ENCODE measurements at regions not wholly inside any gene's neighbourhood (a gene's known extent, or its start where the extent isn't known, plus 50 kb on each side); places are given as distances from the start of the nearest gene placed in this dataset.

DNA sequence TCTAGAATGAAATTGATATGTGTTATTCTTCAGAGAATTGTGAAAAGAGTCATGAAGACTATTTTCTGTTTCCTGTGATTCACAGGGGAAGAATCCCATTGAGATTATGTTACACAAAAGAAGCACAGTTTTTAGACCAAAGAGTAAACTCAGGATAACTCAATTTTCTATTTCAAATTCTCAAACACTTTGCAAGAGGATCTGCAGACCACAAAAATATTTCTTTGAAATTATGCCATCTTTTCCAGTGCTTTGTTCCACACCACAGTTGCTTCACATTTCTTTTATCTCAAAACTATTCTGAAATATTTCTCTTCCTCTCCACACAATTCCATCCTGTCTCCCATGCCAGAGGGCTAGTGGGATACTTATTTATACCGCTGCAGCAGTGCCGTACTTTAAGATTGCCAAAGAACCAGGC lies 188.9 kb upstream of the FOXG1 start:
- no peak overlapping the region for H2AFZ ChIP-seq
- no peak overlapping the region for H3K9ac ChIP-seq
- no peaks in the 10 kb centered on the region for H3K79me2 ChIP-seq
- no peaks in the 10 kb centered on the region for H3K9me3 ChIP-seq (ENCODE audit: control insufficient read depth, low read length)
- no peak overlapping the region for H3K27ac ChIP-seq
- no peaks in the 10 kb centered on the region for H3K4me1 ChIP-seq
- H3K4me3 ChIP-seq (ENCODE audit: low read depth, low read length) = no peak overlapping the region
- H3K27me3 ChIP-seq (ENCODE audit: control insufficient read depth, insufficient read depth, low read length) = no peaks in the 10 kb centered on the region
- no peaks in the 10 kb centered on the region for H3K36me3 ChIP-seq (ENCODE audit: control insufficient read depth, insufficient read depth, low read length)
- no peak overlapping the region for H3K4me2 ChIP-seq (ENCODE audit: low read length)
- TF ChIP-seq, protein P1, sequence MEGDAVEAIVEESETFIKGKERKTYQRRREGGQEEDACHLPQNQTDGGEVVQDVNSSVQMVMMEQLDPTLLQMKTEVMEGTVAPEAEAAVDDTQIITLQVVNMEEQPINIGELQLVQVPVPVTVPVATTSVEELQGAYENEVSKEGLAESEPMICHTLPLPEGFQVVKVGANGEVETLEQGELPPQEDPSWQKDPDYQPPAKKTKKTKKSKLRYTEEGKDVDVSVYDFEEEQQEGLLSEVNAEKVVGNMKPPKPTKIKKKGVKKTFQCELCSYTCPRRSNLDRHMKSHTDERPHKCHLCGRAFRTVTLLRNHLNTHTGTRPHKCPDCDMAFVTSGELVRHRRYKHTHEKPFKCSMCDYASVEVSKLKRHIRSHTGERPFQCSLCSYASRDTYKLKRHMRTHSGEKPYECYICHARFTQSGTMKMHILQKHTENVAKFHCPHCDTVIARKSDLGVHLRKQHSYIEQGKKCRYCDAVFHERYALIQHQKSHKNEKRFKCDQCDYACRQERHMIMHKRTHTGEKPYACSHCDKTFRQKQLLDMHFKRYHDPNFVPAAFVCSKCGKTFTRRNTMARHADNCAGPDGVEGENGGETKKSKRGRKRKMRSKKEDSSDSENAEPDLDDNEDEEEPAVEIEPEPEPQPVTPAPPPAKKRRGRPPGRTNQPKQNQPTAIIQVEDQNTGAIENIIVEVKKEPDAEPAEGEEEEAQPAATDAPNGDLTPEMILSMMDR (IDR thresholded peaks at IDR 0.05) = no peak

DNA sequence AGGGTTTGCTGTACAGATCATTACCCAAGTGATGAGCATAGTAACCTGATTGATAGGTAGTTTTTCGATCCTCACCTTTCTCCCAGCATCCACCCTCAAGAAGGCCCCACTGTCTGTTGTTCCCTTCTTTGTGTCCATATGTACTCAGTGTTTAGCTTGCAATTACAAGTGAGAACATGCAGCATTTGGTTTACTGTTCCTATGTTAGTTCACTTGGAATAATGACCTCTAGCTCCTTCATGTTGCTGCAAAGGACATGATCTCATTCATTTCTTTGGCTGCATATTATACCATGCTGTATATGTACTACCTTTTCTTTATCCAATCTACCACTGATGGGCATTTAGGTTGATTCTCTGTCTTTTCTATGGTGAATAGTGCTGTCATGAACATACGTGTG lies 181.6 kb upstream of the FOXG1 start:
- Histone ChIP-seq H3K27ac (no peak overlapping the region), H2AFZ (no peak overlapping the region), H3K4me2 (ENCODE audit: low read length) (no peak overlapping the region), H3K79me2 (no peaks in the 10 kb centered on the region), H3K9ac (no peak overlapping the region), H3K4me1 (no peaks in the 10 kb centered on the region), H3K36me3 (ENCODE audit: control insufficient read depth, insufficient read depth, low read length) (no peaks in the 10 kb centered on the region), H3K27me3 (ENCODE audit: control insufficient read depth, insufficient read depth, low read length) (no peaks in the 10 kb centered on the region), H3K4me3 (ENCODE audit: low read depth, low read length) (no peak overlapping the region), H3K9me3 (ENCODE audit: control insufficient read depth, low read length) (no peaks in the 10 kb centered on the region)
- TF ChIP-seq, protein P1 (IDR thresholded peaks at IDR 0.05) = no peak

DNA sequence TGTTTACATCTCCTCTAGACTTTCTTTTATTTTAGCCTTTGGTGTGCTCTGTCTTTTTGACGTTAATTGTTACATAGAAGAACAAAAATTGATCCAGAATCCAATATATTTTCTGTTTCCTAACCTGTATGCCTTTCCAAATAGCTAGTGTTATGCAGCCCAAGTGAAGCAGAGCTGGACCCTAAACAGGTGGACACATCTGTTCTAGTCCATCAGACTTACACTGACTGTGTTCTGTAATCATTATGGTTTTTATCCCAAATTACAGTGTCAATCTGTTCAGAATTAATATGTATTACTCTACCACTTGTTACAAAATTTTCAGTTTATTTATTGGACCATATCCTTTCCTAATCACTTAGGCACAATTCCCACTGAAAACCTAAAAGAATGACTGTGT lies 176.8 kb upstream of the FOXG1 start:
- Histone ChIP-seq H3K9me3 (ENCODE audit: control insufficient read depth, low read length) (no peaks in the 10 kb centered on the region), H3K4me3 (ENCODE audit: low read depth, low read length) (no peak overlapping the region), H3K4me1 (no peaks in the 10 kb centered on the region), H2AFZ (no peak overlapping the region), H3K36me3 (ENCODE audit: control insufficient read depth, insufficient read depth, low read length) (no peaks in the 10 kb centered on the region), H3K9ac (no peak overlapping the region), H3K4me2 (ENCODE audit: low read length) (no peak overlapping the region), H3K79me2 (no peaks in the 10 kb centered on the region), H3K27ac (no peak overlapping the region), H3K27me3 (ENCODE audit: control insufficient read depth, insufficient read depth, low read length) (no peaks in the 10 kb centered on the region)
- TF ChIP-seq, protein P1 (IDR thresholded peaks at IDR 0.05) = no peak

DNA sequence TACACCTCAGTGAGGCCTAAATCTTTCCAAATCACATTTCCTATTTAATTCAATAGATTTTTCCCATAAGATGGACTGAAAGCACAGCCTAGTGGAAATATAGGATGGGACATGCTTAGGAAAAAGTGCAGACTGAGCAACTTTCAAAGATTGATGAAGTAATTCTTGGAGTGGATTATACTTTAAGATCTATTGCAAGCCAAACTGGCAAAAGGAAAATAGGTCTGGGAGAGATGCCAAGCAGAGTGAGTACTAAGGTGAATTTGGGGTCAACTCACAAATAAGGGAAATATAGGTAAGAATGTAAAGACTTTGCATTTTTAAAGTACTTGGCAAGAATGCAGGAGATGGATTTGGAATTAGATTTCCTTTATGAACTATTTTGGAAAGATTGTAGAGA lies 170.2 kb upstream of the FOXG1 start:
- H3K4me1 ChIP-seq = no peaks in the 10 kb centered on the region
- H3K9me3 ChIP-seq (ENCODE audit: control insufficient read depth, low read length) = no peaks in the 10 kb centered on the region
- TF ChIP-seq, protein P1 (IDR thresholded peaks at IDR 0.05) = no peak
- no peak overlapping the region for H3K9ac ChIP-seq
- no peaks in the 10 kb centered on the region for H3K27me3 ChIP-seq (ENCODE audit: control insufficient read depth, insufficient read depth, low read length)
- no peaks in the 10 kb centered on the region for H3K36me3 ChIP-seq (ENCODE audit: control insufficient read depth, insufficient read depth, low read length)
- H3K4me3 ChIP-seq (ENCODE audit: low read depth, low read length) = no peak overlapping the region
- H3K4me2 ChIP-seq (ENCODE audit: low read length) = no peak overlapping the region
- H3K27ac ChIP-seq = no peak overlapping the region
- no peak overlapping the region for H2AFZ ChIP-seq
- H3K79me2 ChIP-seq = no peaks in the 10 kb centered on the region

DNA sequence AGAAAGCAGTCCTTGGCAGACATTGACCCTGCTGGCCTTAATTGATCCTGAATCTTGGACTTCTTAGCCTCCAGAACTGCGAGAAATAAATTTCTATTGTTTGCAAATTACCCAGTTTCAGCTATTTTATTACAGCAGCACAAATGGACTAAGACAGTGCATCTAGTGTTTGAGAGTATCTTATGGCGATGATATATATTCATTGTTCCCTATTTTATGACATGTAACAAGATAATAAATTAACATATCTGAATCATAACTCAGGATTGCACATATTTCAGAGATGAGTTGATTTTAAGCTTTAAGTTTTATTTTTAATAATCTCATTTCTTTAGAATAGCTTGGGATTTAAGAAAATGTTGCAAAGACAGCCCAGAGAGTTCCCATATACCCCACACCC lies 167.4 kb upstream of the FOXG1 start:
- Histone ChIP-seq H3K9me3 (ENCODE audit: control insufficient read depth, low read length) (no peaks in the 10 kb centered on the region), H3K27ac (no peak overlapping the region), H3K4me3 (ENCODE audit: low read depth, low read length) (no peak overlapping the region), H3K4me1 (no peaks in the 10 kb centered on the region), H2AFZ (no peak overlapping the region), H3K36me3 (ENCODE audit: control insufficient read depth, insufficient read depth, low read length) (no peaks in the 10 kb centered on the region), H3K27me3 (ENCODE audit: control insufficient read depth, insufficient read depth, low read length) (no peaks in the 10 kb centered on the region), H3K4me2 (ENCODE audit: low read length) (no peak overlapping the region), H3K79me2 (no peaks in the 10 kb centered on the region), H3K9ac (no peak overlapping the region)
- TF ChIP-seq, protein P1 (IDR thresholded peaks at IDR 0.05) = no peak

Measured in parathyroid adenoma (tissue), 2 donors.